Stimulated activated naive B cell treated with anti-CD40 and anti-IgM and Interleukin-4, amounts not matched to agents 10 μg/mL and 1 μg/mL and 100 μg/mL, for 72 hours (primary cell): ENCODE measurements at regions not wholly inside any gene's neighbourhood (a gene's known extent, or its start where the extent isn't known, plus 50 kb on each side); places are given as distances from the start of the nearest gene placed in this dataset.

ENCODE experiments used
- ATAC-seq, 2 donors: fragments of 150-1000 bp; cut with Tn5 transposase; replicated peaks; 2 replicates each; pipeline ENCODE4 v1.10.0; 2021; ENCODE audit warnings: moderate library complexity in 1 of 2
- DNase-seq: peaks from one replicate; pipeline ENCODE4 v3.0.0; 2021
- H3K27ac Mint-ChIP-seq: one replicate; pipeline ENCODE4 v1.8.0; 2022; ENCODE audit warnings: mild to moderate bottlenecking, mixed read lengths
- H3K27me3 Mint-ChIP-seq, 2 donors: one replicate each; pipeline ENCODE4 v1.8.0; 2022; ENCODE audit warnings: mixed read lengths in 2 of 2
- H3K36me3 Mint-ChIP-seq, 2 donors: one replicate each; pipeline ENCODE4 v1.8.0; 2022; ENCODE audit warnings: mixed read lengths in 2 of 2, mild to moderate bottlenecking in 1 of 2
- H3K4me1 Mint-ChIP-seq, 2 donors: one replicate each; pipeline ENCODE4 v1.8.0; 2022; ENCODE audit warnings: mixed read lengths in 2 of 2, mild to moderate bottlenecking in 1 of 2
- H3K4me3 Mint-ChIP-seq, 2 donors: one replicate each; pipeline ENCODE4 v1.8.0; 2022; ENCODE audit warnings: mild to moderate bottlenecking in 2 of 2, mixed read lengths in 2 of 2, moderate library complexity in 1 of 2
- H3K9me3 Mint-ChIP-seq, 2 donors: one replicate each; pipeline ENCODE4 v1.8.0; 2022; ENCODE audit warnings: mixed read lengths in 2 of 2, mild to moderate bottlenecking in 1 of 2

- no peak for DNase-seq
- Mint-ChIP-seq H3K4me1 (peaks cover 14 to 30% of the 10 kb centered on the region in 2 donors), H3K27ac (no peak overlapping the region), H3K36me3 (peaks cover 50 to 62% of the 10 kb centered on the region in 2 donors), H3K27me3 (no peaks in the 10 kb centered on the region), H3K9me3 (no peaks in the 10 kb centered on the region), H3K4me3 (no peak overlapping the region)
- no peak for ATAC-seq
These were observed 355.6 kb downstream of the SEC14L1 start for GRCh38 chr17:77496401-77496801.

DNA sequence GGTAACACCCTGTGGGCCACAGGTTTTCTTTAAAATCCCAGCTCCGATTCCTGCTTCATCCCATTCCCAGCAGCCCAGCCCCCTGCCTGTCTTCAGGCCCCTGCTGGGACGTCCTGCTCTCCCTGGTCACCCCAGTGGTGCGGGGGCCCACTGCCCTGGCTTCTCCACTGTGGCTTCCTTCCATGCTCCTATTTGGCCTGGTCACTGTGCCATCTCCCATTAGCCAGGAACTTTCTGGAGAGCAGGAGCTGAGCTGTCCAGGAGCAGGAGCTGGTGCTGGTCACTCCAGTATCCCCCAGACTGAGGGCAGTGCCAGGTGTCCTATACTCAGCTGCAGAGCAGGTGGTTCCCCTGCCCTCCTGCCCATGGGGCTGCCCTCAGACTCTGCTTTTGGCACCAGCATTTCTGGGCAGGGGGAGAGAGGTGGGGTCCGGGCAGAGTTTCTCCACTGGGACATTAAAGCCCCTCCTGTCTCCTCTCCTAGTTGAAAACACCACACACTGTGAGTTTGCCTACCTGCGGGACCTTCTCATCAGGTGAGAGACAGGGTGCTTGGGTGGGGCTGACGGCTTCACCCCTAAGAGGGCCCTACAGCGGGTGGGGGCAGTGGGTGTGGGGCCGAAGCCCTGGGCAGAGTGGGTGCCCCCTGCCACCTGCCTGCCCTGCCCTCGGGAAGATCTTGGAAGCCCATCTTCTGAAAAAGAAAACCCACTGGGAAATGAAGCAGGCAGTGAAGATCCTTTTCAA, 356.2 kb downstream of the SEC14L1 start:
- Mint-ChIP-seq H3K9me3 (no peaks in the 10 kb centered on the region), H3K4me1 (peaks cover 12 to 26% of the 10 kb centered on the region in 2 donors), H3K36me3 (peaks cover 50 to 62% of the 10 kb centered on the region in 2 donors), H3K27ac (no peak overlapping the region), H3K27me3 (no peaks in the 10 kb centered on the region), H3K4me3 (no peak overlapping the region)
- no peak for ATAC-seq
- DNase-seq = no peak

GRCh38 chr17:77497578-77497934, 356.8 kb downstream of the SEC14L1 start:
- H3K27ac Mint-ChIP-seq = peak overlapping the region; percentile 56
- no peaks in the 10 kb centered on the region for H3K27me3 Mint-ChIP-seq
- H3K9me3 Mint-ChIP-seq = no peaks in the 10 kb centered on the region
- no peak overlapping the region for H3K4me3 Mint-ChIP-seq
- H3K4me1 Mint-ChIP-seq = peaks cover 8 to 21% of the 10 kb centered on the region in 2 donors
- no peak for ATAC-seq
- peaks cover 44 to 63% of the 10 kb centered on the region in 2 donors for H3K36me3 Mint-ChIP-seq
- no peak for DNase-seq

- no peak overlapping the region for H3K4me3 Mint-ChIP-seq
- H3K9me3 Mint-ChIP-seq = no peaks in the 10 kb centered on the region
- H3K4me1 Mint-ChIP-seq = peaks cover 5 to 21% of the 10 kb centered on the region in 2 donors
- no peak for DNase-seq
- peak overlapping the region; percentile 31 for H3K27ac Mint-ChIP-seq
- H3K27me3 Mint-ChIP-seq = no peaks in the 10 kb centered on the region
- no peak for ATAC-seq
- peaks cover 44 to 67% of the 10 kb centered on the region in 2 donors for H3K36me3 Mint-ChIP-seq
These were observed 357.4 kb downstream of the SEC14L1 start for GRCh38 chr17:77498091-77498741.

- Mint-ChIP-seq H3K27ac (peak overlapping the region; percentile 94), H3K27me3 (no peaks in the 10 kb centered on the region), H3K9me3 (no peaks in the 10 kb centered on the region), H3K36me3 (peaks cover 41 to 60% of the 10 kb centered on the region in 2 donors), H3K4me1 (peaks cover 5 to 13% of the 10 kb centered on the region in 2 donors), H3K4me3 (peak overlapping the region in 1 of 2 donors; percentile 57)
- ATAC-seq = no peak
- DNase-seq = no peak
These were observed 358.3 kb downstream of the SEC14L1 start for GRCh38 chr17:77498791-77499698.

DNA sequence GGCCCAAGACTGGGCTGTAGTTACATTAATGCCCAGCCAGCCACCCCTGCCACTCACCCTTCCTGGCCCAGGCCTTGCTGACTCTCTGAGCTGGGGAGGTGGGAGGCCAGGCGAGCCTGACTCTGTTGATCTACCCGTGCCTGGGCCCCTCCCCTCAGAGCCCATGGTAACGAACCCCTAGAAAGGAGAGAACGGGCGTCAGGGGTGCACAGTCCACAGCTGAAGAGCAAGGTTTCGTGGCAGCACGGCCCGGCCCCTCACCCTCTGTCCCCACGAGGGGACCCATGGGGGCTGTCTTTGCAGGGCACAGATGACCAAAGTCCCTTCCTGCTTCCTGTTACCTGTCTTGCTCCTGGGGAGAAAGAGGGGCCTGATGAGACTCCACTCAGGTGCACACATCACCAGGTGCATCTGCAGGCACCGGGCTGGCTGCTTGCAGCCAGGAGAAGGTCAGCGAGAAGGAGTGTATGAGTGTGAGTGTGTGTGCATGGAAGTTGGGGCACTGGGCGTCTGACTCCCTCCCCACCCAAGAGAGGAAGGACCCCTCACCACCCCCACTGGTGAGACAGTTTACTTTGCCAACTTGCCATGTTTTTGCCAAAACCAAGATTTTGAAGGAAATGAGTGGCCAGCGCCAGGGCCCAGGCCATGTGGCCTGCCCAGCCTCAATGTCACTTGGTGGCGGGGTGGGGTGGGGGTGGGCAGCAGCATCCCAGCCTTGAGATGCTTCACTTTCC, 359.1 kb downstream of the SEC14L1 start:
- H3K9me3 Mint-ChIP-seq = no peaks in the 10 kb centered on the region
- H3K4me3 Mint-ChIP-seq = no peak overlapping the region
- peak overlapping the region; percentile 94 for H3K27ac Mint-ChIP-seq
- no peak for DNase-seq
- H3K36me3 Mint-ChIP-seq = peaks cover 37 to 59% of the 10 kb centered on the region in 2 donors
- peaks cover 3 to 5% of the 10 kb centered on the region in 2 donors for H3K4me1 Mint-ChIP-seq
- ATAC-seq = no peak
- H3K27me3 Mint-ChIP-seq = no peaks in the 10 kb centered on the region

DNA sequence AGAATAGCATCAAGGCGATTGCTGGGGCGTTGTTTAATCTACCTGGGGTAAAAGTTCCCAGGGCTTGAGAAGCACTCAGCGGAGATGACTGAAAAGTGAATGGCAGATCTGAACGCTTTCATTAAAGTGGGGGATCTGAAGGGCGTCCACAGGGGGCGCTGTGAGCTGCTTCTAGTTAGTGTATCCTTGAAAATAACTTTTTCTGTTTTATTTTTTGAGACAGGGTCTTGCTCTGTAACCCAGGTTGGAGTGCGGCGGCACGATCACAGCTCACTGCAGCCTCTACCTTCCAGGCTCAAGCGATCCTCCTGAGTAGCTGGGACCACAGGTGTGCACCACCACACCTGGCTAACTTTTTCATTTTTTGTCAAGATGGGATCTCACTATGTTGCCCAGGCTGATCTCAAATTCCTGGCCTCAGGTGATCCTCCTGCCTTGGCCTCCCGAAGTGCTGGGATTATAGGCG, 360.4 kb downstream of the SEC14L1 start:
- no peak for DNase-seq

DNA sequence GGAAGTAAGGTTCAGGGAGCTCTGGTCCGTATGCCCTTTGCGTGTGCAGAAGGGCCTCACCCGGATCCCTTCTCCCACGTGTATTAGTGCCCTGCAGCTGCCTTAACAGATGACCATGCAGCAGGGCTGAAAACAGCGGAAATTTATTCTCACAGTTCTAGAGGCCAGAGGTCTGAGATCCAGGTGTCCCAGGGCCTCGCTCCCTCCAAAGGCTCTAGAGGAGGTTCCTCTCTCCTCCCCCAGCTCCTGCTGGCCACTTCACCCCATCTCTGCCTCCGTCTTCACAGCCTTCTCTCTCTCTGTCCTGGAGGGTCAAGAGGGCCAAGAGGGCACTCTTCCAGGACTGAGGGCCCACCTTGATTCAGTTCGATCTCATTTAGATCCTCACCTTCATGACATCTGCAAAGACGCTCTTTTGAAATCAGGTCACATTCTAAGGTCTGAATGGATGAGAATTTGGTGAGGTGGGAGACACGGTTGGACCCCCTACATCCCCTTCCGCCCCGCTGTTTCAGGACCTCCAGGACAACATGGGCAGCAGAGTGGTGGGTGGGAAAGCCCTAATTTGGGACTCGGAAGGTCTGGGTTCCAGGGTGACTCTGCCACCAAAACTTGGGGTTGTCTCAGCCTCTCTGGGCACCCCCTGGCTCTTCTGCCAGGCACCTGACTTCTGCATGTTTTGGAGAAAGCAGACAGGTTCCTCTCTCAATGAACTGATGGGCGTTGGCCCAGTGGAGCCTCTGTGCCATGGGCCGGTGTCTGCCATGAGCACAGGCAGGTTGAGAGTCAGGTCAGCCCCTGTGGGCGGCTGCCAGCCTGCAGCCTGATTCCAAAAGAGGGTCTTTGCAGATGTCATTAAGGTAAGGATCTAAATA, 361.2 kb downstream of the SEC14L1 start:
- ATAC-seq (no peak), DNase-seq (no peak)
- Mint-ChIP-seq H3K36me3 (peaks cover 28 to 45% of the 10 kb centered on the region in 2 donors), H3K27ac (peak overlapping the region; percentile 0), H3K27me3 (no peaks in the 10 kb centered on the region), H3K4me3 (no peak overlapping the region), H3K9me3 (no peaks in the 10 kb centered on the region), H3K4me1 (peaks cover 0 to 1% of the 10 kb centered on the region in 2 donors)

More for the DNA sequence above, 360.4 kb downstream of the SEC14L1 start:
- no peak overlapping the region for H3K27ac Mint-ChIP-seq
- H3K4me1 Mint-ChIP-seq = peaks cover 0 to 1% of the 10 kb centered on the region in 2 donors
- no peak overlapping the region for H3K4me3 Mint-ChIP-seq
- H3K27me3 Mint-ChIP-seq = no peaks in the 10 kb centered on the region
- peaks cover 31 to 53% of the 10 kb centered on the region in 2 donors for H3K36me3 Mint-ChIP-seq
- no peaks in the 10 kb centered on the region for H3K9me3 Mint-ChIP-seq
- ATAC-seq = no peak

DNA sequence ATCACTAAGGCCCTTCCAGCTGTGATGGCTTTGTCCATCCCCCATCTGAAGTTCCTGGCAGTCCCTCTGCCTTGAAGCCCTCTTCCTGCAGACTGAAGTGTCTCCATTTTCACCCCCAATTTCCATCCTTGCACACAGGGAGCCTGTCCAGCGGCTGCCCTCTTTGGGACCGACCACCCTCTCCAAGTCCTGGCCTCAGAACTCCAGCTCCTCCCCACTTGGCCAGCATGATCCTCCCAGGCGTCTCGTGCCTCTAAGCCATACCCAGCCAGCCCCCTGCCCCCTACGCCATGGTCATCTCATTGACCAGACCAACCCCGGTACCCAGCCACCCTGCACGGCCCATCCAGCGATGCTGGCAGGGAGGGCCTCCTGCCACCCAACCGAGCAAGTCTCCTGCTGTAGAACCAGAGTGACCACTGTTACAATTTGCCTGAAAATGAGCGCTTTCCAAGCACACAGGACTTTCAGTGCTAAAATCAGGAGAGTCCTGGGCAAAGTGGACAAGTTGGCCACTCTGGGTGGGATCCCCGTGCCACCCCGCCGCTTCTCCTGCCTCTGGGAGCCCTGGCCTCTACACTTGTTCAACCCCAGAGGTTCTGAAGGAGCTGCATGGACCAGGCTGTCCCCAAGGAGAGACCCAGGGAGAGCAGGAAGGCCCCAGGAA, 362.0 kb downstream of the SEC14L1 start:
- no peak overlapping the region for H3K4me3 Mint-ChIP-seq
- peaks cover 0 to 1% of the 10 kb centered on the region in 2 donors for H3K4me1 Mint-ChIP-seq
- no peaks in the 10 kb centered on the region for H3K9me3 Mint-ChIP-seq
- no peak for DNase-seq
- no peaks in the 10 kb centered on the region for H3K27me3 Mint-ChIP-seq
- no peak for ATAC-seq
- peak overlapping the region; percentile 57 for H3K27ac Mint-ChIP-seq
- peaks cover 25 to 45% of the 10 kb centered on the region in 2 donors for H3K36me3 Mint-ChIP-seq

GRCh38 chr17:77503293-77503655, 362.5 kb downstream of the SEC14L1 start:
- Mint-ChIP-seq H3K4me3 (no peak overlapping the region), H3K27me3 (no peaks in the 10 kb centered on the region), H3K9me3 (no peaks in the 10 kb centered on the region), H3K27ac (peak overlapping the region; percentile 57), H3K36me3 (peaks cover 25 to 42% of the 10 kb centered on the region in 2 donors), H3K4me1 (peaks cover 0 to 1% of the 10 kb centered on the region in 2 donors)
- DNase-seq (no peak), ATAC-seq (no peak)

DNA sequence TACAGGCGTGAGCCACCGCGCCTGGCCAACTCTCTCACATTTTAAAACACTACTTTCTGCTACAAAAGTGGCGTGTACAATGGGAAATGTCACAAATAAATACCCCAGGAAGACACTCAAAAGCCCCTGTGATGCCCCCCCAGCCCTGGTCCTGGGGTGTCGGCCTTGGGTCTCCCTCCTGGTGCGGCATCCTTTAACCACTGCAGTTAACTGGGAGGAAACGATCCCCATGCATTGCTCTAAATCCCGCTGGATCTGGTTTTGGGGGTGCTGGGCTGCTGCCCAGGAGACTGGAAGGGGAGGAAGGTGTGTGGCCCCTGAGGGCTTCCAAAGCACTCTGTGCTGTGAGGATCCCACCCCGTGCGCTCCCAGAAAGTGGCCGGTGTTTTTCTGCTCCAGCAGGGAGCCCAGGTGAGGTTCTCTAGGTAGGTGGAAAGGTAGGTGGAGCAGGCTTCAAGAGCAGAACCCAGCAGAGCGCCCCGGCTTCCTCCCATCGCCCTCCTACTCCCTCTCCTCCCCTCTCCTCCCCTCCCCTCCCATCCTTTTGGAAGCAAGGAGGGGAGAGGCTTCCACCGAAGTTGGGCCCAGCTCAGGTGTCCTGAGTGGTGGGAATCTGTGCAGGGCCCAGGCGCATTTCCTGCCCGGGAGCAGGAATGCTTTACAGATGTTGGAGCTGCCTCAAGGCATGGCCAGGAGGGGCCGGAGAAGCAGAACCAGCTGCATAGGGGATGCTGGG, 363.3 kb downstream of the SEC14L1 start:
- H3K4me1 Mint-ChIP-seq = peaks cover 0 to 1% of the 10 kb centered on the region in 2 donors
- ATAC-seq (no peak), DNase-seq (no peak)
- no peaks in the 10 kb centered on the region for H3K27me3 Mint-ChIP-seq
- H3K4me3 Mint-ChIP-seq = peak overlapping the region in 1 of 2 donors; percentile 25
- H3K27ac Mint-ChIP-seq = no peak overlapping the region
- H3K9me3 Mint-ChIP-seq = no peaks in the 10 kb centered on the region
- peaks cover 19 to 37% of the 10 kb centered on the region in 2 donors for H3K36me3 Mint-ChIP-seq

- no peaks in the 10 kb centered on the region for H3K27me3 Mint-ChIP-seq
- DNase-seq (no peak), ATAC-seq (no peak)
These were observed 363.9 kb downstream of the SEC14L1 start for GRCh38 chr17:77504652-77505155.

More at GRCh38 chr17:77504652-77505155, 363.9 kb downstream of the SEC14L1 start:
- Mint-ChIP-seq H3K4me3 (no peak overlapping the region), H3K27ac (no peak overlapping the region), H3K4me1 (peaks cover 0 to 1% of the 10 kb centered on the region in 2 donors), H3K9me3 (no peaks in the 10 kb centered on the region), H3K36me3 (peaks cover 14 to 31% of the 10 kb centered on the region in 2 donors)
